HL-60 (cell line): ENCODE measurements at regions not wholly inside any gene's neighbourhood (a gene's known extent, or its start where the extent isn't known, plus 50 kb on each side); places are given as distances from the start of the nearest gene placed in this dataset.
"Not testable (repeated sequence)": the region's sequence is repeated elsewhere in the genome, so short reads cannot be mapped to it uniquely, and the experiment has no call there.

ENCODE experiments used
- DNase-seq, 2 experiments: peaks; one replicate each; pipeline ENCODE4 v3.0.0-alpha.2; 2010 to 2020; ENCODE audit warnings: low read depth in 1 of 2, low spot score in 1 of 2
- H3K27ac ChIP-seq: fragments of 250-450 bp; sonication (Bioruptor Pico); replicated peaks from 2 replicates; pipeline ENCODE4 v1.5.1; 2020; ENCODE audit warnings: mild to moderate bottlenecking, moderate library complexity
- H3K27me3 ChIP-seq: fragments of 250-450 bp; sonication (Bioruptor Pico); 2 replicates; pipeline ENCODE4 v1.5.1; 2021; ENCODE audit warnings: mild to moderate bottlenecking, moderate library complexity; ENCODE audit not compliant: insufficient read depth, poor library complexity, severe bottlenecking
- H3K4me3 ChIP-seq: replicated peaks from 2 replicates; pipeline ENCODE4 v1.5.1; 2011; ENCODE audit warnings: mild to moderate bottlenecking, control low read depth, low read length; ENCODE audit not compliant: insufficient read depth
- CTCF ChIP-seq: IDR thresholded peaks from one replicate; pipeline ENCODE4 v1.5.1; 2011; ENCODE audit warnings: low read length, control low read depth, inconsistent platforms; ENCODE audit not compliant: insufficient read depth
- GABPA ChIP-seq: IDR thresholded peaks from 2 replicates; pipeline ENCODE4 v1.6.1; 2012; ENCODE audit warnings: low read depth
- POLR2AphosphoS5 ChIP-seq: IDR thresholded peaks from 2 replicates; pipeline ENCODE4 v1.6.1; 2012; ENCODE audit warnings: low read depth
- REST ChIP-seq: IDR thresholded peaks from 2 replicates; pipeline ENCODE4 v1.6.1; 2012; ENCODE audit warnings: low read depth; ENCODE audit not compliant: insufficient replicate concordance
- SPI1 ChIP-seq: IDR thresholded peaks from 2 replicates; pipeline ENCODE4 v1.6.1; 2012; ENCODE audit warnings: low read depth, mild to moderate bottlenecking, borderline replicate concordance

- Histone ChIP-seq H3K4me3 (no peak overlapping the region), H3K27me3 (no peaks in the 10 kb centered on the region), H3K27ac (no peak overlapping the region)
- no peak for TF ChIP-seq REST
- TF ChIP-seq POLR2AphosphoS5 = no peak
- DNase-seq = peak in 1 of 2 experiments; percentile 15
Observed at GRCh38 chr2:100749771-100750542, 70.0 kb upstream of the NPAS2 start.

GRCh38 chr2:100751871-100752625 lies 67.9 kb upstream of the NPAS2 start:
- not testable (repeated sequence) for H3K27me3 ChIP-seq, H3K27ac ChIP-seq, H3K4me3 ChIP-seq
- peak in 1 of 2 experiments; percentile 28 for DNase-seq

GRCh38 chr2:100752628-100753333 lies 67.2 kb upstream of the NPAS2 start:
- H3K27me3 ChIP-seq = peaks cover 6% of the 10 kb centered on the region
- no peak overlapping the region for H3K27ac ChIP-seq
- TF ChIP-seq REST (no peak), GABPA (no peak), CTCF (no peak), POLR2AphosphoS5 (no peak), SPI1 (no peak)
- DNase-seq = peak in 1 of 2 experiments; percentile 14
- no peak overlapping the region for H3K4me3 ChIP-seq

- no peak for DNase-seq
- Histone ChIP-seq H3K27me3 (peaks cover 6% of the 10 kb centered on the region), H3K27ac (no peak overlapping the region), H3K4me3 (no peak overlapping the region)
- no peak for TF ChIP-seq REST
- no peak for TF ChIP-seq POLR2AphosphoS5
- TF ChIP-seq GABPA = no peak
- TF ChIP-seq SPI1 = no peak
- no peak for TF ChIP-seq CTCF
Observed at GRCh38 chr2:100753444-100753843, 66.5 kb upstream of the NPAS2 start.
